ENCODE measurements at regions not wholly inside any gene's neighbourhood (a gene's known extent, or its start where the extent isn't known, plus 50 kb on each side); places are given as distances from the start of the nearest gene placed in this dataset.
"Not testable (repeated sequence)": the region's sequence is repeated elsewhere in the genome, so short reads cannot be mapped to it uniquely, and the experiment has no call there.

- no peaks in the 10 kb centered on the region for H3K9me3 ChIP-seq (ENCODE audit: insufficient read depth, low read depth)
- H3K79me2 ChIP-seq (ENCODE audit: low read depth), result peaks cover 85% of the 10 kb centered on the region
- H3K4me3 ChIP-seq, result no peak overlapping the region
- H3K36me3 ChIP-seq (ENCODE audit: low read depth), result no peaks in the 10 kb centered on the region
- TF ChIP-seq EZH2 (IDR thresholded peaks at IDR 0.05; ENCODE audit: low read depth), result no peak
- TF ChIP-seq, protein P1, sequence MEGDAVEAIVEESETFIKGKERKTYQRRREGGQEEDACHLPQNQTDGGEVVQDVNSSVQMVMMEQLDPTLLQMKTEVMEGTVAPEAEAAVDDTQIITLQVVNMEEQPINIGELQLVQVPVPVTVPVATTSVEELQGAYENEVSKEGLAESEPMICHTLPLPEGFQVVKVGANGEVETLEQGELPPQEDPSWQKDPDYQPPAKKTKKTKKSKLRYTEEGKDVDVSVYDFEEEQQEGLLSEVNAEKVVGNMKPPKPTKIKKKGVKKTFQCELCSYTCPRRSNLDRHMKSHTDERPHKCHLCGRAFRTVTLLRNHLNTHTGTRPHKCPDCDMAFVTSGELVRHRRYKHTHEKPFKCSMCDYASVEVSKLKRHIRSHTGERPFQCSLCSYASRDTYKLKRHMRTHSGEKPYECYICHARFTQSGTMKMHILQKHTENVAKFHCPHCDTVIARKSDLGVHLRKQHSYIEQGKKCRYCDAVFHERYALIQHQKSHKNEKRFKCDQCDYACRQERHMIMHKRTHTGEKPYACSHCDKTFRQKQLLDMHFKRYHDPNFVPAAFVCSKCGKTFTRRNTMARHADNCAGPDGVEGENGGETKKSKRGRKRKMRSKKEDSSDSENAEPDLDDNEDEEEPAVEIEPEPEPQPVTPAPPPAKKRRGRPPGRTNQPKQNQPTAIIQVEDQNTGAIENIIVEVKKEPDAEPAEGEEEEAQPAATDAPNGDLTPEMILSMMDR (conservative IDR thresholded peaks at IDR 0.05), result no peak
- H3K27me3 ChIP-seq (ENCODE audit: insufficient read depth, low read depth), result no peaks in the 10 kb centered on the region
- no TSS peak for BruUV-seq (replicated peaks)
- peaks cover 25% of the 10 kb centered on the region for H3K4me1 ChIP-seq (replicated peaks; ENCODE audit: insufficient read depth)
- no peak for DNase-seq
- CTCF ChIA-PET, result no interaction called here
- intact Hi-C loops (cut with micrococcal nuclease; ENCODE audit: unreplicated experiment), result no loop called here
- H2AFZ ChIP-seq, result no peak overlapping the region
- H3K27ac ChIP-seq, result peak overlapping the region; percentile 54
- H3K9me2 ChIP-seq (ENCODE audit: insufficient read depth), result no peaks in the 10 kb centered on the region
- no peak overlapping the region for H3K4me2 ChIP-seq
- H3F3A ChIP-seq (ENCODE audit: insufficient read depth, low read depth), result peaks cover 14% of the 10 kb centered on the region; the same call in 1 of the 2 replicates
- H4K20me1 ChIP-seq (ENCODE audit: insufficient read depth), result peaks cover 21% of the 10 kb centered on the region
- POLR2A ChIA-PET (ENCODE audit: unreplicated experiment), result no interaction called here
Observed at GRCh38 chr3:48068886-48069285, 52.7 kb upstream of the MAP4 start.

DNA sequence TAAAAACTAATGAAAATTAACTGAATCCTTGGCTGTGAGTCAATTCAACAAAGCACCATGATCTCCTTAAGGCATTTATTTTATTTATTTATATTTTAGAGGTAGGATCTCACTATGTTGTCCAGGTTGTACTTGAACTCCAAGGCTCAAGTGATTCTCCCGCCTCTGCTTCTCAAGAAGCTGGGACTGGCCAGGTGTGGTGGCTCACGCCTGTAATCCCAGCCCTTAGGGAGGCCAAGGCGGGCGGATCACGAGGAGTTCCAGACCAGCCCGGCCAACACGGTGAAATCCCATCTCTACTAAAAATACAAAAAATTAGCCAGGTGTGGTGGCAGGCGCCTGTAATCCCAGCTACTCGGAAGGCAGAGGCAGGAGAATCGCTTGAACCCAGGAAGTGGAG is 52.1 kb upstream of the MAP4 start:
- H2AFZ ChIP-seq; H3K36me3 ChIP-seq (ENCODE audit: low read depth); intact Hi-C loops (cut with micrococcal nuclease; ENCODE audit: unreplicated experiment); H3K4me2 ChIP-seq; H3K9me3 ChIP-seq (ENCODE audit: insufficient read depth, low read depth); H3K4me3 ChIP-seq; H3K9me2 ChIP-seq (ENCODE audit: insufficient read depth); POLR2A ChIA-PET (ENCODE audit: unreplicated experiment); H3K27ac ChIP-seq; BruUV-seq (replicated peaks); H3K27me3 ChIP-seq (ENCODE audit: insufficient read depth, low read depth); DNase-seq: not testable (repeated sequence)
- H3F3A ChIP-seq (ENCODE audit: insufficient read depth, low read depth), result peaks cover 14% of the 10 kb centered on the region; the same call in 1 of the 2 replicates
- peaks cover 23% of the 10 kb centered on the region for H4K20me1 ChIP-seq (ENCODE audit: insufficient read depth)
- CTCF ChIA-PET, result interaction anchor here (0.6 kb wide), 1 partner anchor 11 kb away, joined by 5 read pairs; no protein-coding TSS in a partner anchor
- peaks cover 25% of the 10 kb centered on the region for H3K4me1 ChIP-seq (replicated peaks; ENCODE audit: insufficient read depth)
- peaks cover 85% of the 10 kb centered on the region for H3K79me2 ChIP-seq (ENCODE audit: low read depth)

- H3K79me2 ChIP-seq (ENCODE audit: low read depth), result peaks cover 82% of the 10 kb centered on the region
- DNase-seq, result no peak
- BruUV-seq (replicated peaks), result no TSS peak
- peaks cover 14% of the 10 kb centered on the region; the same call in 1 of the 2 replicates for H3F3A ChIP-seq (ENCODE audit: insufficient read depth, low read depth)
- intact Hi-C loops (cut with micrococcal nuclease; ENCODE audit: unreplicated experiment), result no loop called here
- H3K9me2 ChIP-seq (ENCODE audit: insufficient read depth), result no peaks in the 10 kb centered on the region
- no peaks in the 10 kb centered on the region for H3K27me3 ChIP-seq (ENCODE audit: insufficient read depth, low read depth)
- peaks cover 25% of the 10 kb centered on the region for H3K4me1 ChIP-seq (replicated peaks; ENCODE audit: insufficient read depth)
- CTCF ChIA-PET, result no interaction called here
- no peak overlapping the region for H3K4me2 ChIP-seq
- H3K9me3 ChIP-seq (ENCODE audit: insufficient read depth, low read depth), result no peaks in the 10 kb centered on the region
- POLR2A ChIA-PET (ENCODE audit: unreplicated experiment), result no interaction called here
- H3K4me3 ChIP-seq, result no peak overlapping the region
- no peak overlapping the region for H2AFZ ChIP-seq
- no peak for TF ChIP-seq EZH2 (IDR thresholded peaks at IDR 0.05; ENCODE audit: low read depth)
- TF ChIP-seq, protein P1 (conservative IDR thresholded peaks at IDR 0.05), result no peak
- H3K27ac ChIP-seq, result no peak overlapping the region
- H4K20me1 ChIP-seq (ENCODE audit: insufficient read depth), result peaks cover 23% of the 10 kb centered on the region
- no peaks in the 10 kb centered on the region for H3K36me3 ChIP-seq (ENCODE audit: low read depth)
Observed at GRCh38 chr3:48067271-48067670, 51.1 kb upstream of the MAP4 start.
